Lower leg skin (tissue), 3 donors: ENCODE measurements at regions not wholly inside any gene's neighbourhood (a gene's known extent, or its start where the extent isn't known, plus 50 kb on each side); places are given as distances from the start of the nearest gene placed in this dataset.

ENCODE experiments used
- CTCF ChIP-seq, 3 donors: fragments of 450-650 bp; IDR thresholded peaks; one replicate each; pipeline ENCODE4 v1.5.1; 2016; ENCODE audit warnings: antibody characterized with exemption in 3 of 3, mild to moderate bottlenecking in 3 of 3, moderate library complexity in 2 of 3
- POLR2A ChIP-seq, 2 donors: fragments of 450-650 bp; IDR thresholded peaks; one replicate each; pipeline ENCODE4 v1.6.1; 2016 to 2017; ENCODE audit warnings: antibody characterized with exemption in 2 of 2, mild to moderate bottlenecking in 1 of 2, moderate library complexity in 1 of 2

GRCh38 chr4:100060765-100061416, 110.8 kb upstream of the H2AZ1 start:
- TF ChIP-seq POLR2A (IDR thresholded peaks at IDR 0.05) (no peak), CTCF (IDR thresholded peaks at IDR 0.05) (no peak)
